GM10248 (cell line): ENCODE measurements at regions not wholly inside any gene's neighbourhood (a gene's known extent, or its start where the extent isn't known, plus 50 kb on each side); places are given as distances from the start of the nearest gene placed in this dataset.

Experiments used
- CTCF ChIA-PET: fragments of 300-600 bp; sonication (Branson Sonifier 250); formaldehyde crosslinking; extraction: SDS; loops from one replicate; lab custom pipeline; 2021; ENCODE audit warnings: antibody characterized with exemption; lab: Yijun Ruan, JAX
- POLR2A ChIA-PET: fragments of 350-650 bp; sonication (Branson Sonifier 250); formaldehyde crosslinking; extraction: SDS; loops from one replicate; lab custom pipeline; 2020; ENCODE audit warnings: antibody characterized with exemption; lab: Yijun Ruan, JAX
- DNase-seq: peaks from one replicate; pipeline ENCODE4 v3.0.0; 2012; ENCODE audit errors: extremely low spot score
- TF ChIP-seq, protein P1 (sequence below): IDR thresholded peaks from 2 replicates; pipeline ENCODE4 v1.5.1; 2012; ENCODE audit warnings: mild to moderate bottlenecking, low read depth; ENCODE audit errors: extremely low read depth, missing control alignments, control extremely low read depth

DNA sequence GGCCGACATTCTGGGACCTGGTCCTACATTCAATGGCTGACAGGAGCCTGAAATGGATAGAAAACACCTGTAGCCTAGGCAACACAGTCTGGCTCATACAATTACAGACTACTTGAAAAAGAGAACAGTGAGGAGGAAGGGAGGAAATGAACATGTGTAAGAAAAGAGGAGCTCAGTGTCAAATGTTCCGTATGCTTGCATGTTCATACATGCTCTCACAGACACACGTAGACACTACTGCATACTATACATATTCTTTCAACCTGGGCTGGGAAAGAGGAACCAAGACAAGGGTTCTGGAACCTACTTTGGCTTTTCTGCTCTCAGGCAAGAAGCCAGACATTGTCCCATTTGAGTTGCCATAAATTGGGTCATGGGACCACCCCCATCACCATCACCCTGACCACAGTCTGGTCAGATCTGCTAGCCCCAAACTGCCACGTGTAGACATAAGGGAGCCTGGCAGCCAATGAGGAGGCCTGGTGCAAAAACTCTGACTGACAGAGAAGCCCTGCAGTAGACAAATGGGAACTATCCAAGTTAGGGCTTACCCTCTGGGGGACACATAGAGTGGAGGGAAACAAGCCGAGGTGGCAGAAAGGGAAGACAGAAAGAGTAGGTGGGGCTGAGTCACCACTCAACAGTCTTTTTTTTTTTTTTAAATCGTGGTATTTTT, 310.0 kb downstream of the SHQ1 start:
- TF ChIP-seq, protein P1, sequence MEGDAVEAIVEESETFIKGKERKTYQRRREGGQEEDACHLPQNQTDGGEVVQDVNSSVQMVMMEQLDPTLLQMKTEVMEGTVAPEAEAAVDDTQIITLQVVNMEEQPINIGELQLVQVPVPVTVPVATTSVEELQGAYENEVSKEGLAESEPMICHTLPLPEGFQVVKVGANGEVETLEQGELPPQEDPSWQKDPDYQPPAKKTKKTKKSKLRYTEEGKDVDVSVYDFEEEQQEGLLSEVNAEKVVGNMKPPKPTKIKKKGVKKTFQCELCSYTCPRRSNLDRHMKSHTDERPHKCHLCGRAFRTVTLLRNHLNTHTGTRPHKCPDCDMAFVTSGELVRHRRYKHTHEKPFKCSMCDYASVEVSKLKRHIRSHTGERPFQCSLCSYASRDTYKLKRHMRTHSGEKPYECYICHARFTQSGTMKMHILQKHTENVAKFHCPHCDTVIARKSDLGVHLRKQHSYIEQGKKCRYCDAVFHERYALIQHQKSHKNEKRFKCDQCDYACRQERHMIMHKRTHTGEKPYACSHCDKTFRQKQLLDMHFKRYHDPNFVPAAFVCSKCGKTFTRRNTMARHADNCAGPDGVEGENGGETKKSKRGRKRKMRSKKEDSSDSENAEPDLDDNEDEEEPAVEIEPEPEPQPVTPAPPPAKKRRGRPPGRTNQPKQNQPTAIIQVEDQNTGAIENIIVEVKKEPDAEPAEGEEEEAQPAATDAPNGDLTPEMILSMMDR = no peak
- CTCF ChIA-PET = interaction anchor here (1.0 to 3.1 kb wide), 4 partner anchors 8 to 14 kb away, joined by 3 to 16 read pairs (median 6); no protein-coding TSS in a partner anchor
- POLR2A ChIA-PET = interaction anchor here (0.6 to 1.0 kb wide), 2 partner anchors 91 to 182 kb away, joined by 3 to 6 read pairs; no protein-coding TSS in a partner anchor
- DNase-seq = peak; percentile 29

DNA sequence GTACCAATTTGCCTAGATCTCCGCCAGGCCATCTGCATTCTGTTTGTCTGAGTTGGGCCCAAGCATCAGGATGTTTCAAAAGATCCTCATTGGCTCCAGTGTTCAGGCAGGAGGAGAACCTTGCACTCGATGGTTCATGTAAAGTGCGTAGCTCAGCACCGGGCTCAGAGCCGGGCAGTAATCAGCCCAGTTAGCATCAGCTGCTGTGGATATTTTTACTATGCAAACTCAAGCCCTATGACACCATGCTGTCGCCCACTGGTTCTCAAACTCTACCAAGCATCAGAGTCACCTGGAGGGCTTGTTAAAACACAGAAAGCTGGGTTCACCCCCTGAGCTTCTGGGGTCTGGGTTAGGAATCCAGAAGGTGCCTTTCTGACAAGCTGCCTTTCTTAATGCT, 310.8 kb downstream of the SHQ1 start:
- ChIA-PET POLR2A (interaction anchor here (0.6 to 1.0 kb wide), 2 partner anchors 90 to 182 kb away, joined by 3 to 6 read pairs; no protein-coding TSS in a partner anchor), CTCF (interaction anchor here (1.4 to 3.1 kb wide), 3 partner anchors 10 to 14 kb away, joined by 5 to 16 read pairs (median 6); no protein-coding TSS in a partner anchor)
- DNase-seq = no peak
- TF ChIP-seq, protein P1 = no peak

DNA sequence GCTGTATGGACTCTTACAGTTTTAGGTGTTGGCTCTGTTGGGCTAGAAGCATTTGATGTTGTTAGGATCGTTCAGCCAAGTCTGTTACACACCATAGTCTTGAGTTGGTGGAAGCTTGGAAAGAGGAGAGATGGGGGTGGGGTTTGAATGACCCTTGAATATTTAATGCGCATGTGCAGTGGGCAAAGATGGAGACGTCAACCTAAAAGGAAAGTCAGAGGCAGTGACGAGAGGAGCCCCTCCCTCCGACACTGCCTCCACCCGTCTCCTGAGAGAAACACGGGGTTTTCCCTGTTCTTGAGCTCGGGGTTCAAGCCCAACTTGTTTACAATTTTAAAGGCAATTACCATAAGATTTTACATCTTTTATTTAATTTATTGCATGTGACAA, 311.4 kb downstream of the SHQ1 start:
- no peak for DNase-seq
- TF ChIP-seq, protein P1 = no peak
- POLR2A ChIA-PET = no interaction called here
- CTCF ChIA-PET = interaction anchor here (1.1 to 3.1 kb wide), 3 partner anchors 9 to 28 kb away, joined by 3 to 16 read pairs (median 3); no protein-coding TSS in a partner anchor

DNA sequence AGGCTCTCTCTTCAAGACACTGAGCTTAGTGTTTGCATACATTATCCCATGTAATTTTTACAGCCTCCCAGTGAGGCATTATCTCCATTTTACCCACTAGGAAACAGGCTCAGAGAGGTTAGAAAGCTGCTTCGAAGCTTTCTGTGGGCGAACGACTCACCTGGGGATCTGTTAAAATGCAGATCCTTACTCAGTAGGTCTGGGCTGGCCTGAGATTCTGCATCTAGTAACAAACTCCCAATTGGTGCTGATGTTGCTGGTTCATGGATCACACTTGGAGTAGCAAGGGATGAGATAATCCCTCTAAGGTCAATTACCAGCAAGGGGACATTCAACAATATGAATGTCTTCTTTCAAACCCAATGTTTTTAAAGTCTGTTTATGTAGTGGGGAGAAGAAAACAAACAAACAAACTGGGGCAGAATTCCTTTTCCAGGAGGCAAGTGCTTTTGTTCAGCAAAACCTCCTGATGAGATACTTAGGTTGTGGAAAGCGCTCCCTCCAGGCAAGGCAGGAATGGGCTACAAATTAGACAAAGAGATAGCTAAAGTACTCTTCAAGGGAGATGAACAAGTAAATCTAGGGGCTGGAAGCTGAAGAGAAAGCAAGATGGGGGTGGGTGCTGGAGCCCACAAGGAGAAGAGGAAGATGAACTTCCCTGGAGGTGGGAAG, 311.9 kb downstream of the SHQ1 start:
- TF ChIP-seq, protein P1 = no peak
- ChIA-PET CTCF (interaction anchor here (1.1 to 3.1 kb wide), 3 partner anchors 9 to 29 kb away, joined by 3 to 16 read pairs (median 3); no protein-coding TSS in a partner anchor), POLR2A (no interaction called here)
- DNase-seq = no peak

DNA sequence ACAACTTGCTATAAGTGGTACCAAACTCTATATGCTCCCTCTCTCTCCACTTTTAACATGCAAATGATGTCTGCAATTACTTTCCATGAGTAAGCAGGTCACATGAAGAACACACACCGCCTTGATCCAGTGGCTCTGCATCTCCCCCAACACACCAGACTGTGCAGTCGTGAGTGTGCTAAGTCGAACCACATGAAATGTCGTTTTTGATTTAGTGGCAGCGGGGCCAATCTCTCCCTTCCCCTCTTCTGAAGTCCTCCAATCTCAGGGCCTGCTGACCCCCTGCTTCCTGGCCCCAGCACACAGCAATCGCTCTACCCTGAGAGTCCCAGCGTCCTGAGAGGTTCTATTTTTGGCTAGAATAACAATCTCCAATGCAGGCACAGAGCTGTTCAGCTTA, 312.5 kb downstream of the SHQ1 start:
- CTCF ChIA-PET = interaction anchor here (1.1 kb wide), 2 partner anchors 11 to 30 kb away, joined by 3 read pairs; no protein-coding TSS in a partner anchor
- POLR2A ChIA-PET = no interaction called here
- TF ChIP-seq, protein P1 = no peak
- DNase-seq = no peak
